ENCODE measurements at regions not wholly inside any gene's neighbourhood (a gene's known extent, or its start where the extent isn't known, plus 50 kb on each side); places are given as distances from the start of the nearest gene placed in this dataset.
A peak's percentile ranks its signal among the peaks of the same experiment; 100 is the strongest.

- DNase-seq, result no peak
- Histone ChIP-seq H3K18ac (ENCODE audit: low read length) (no peak overlapping the region), H2BK120ac (ENCODE audit: insufficient read depth, low read length, poor library complexity) (no peak overlapping the region), H3K9me3 (ENCODE audit: insufficient read depth, low read depth, low read length) (no peaks in the 10 kb centered on the region), H3K4me2 (ENCODE audit: low read length) (no peak overlapping the region), H2BK5ac (ENCODE audit: low read depth, low read length, poor library complexity) (no peak overlapping the region), H3K9ac (ENCODE audit: low read length) (no peak overlapping the region), H3K4me3 (ENCODE audit: low read depth, low read length) (no peak overlapping the region), H3K36me3 (ENCODE audit: control insufficient read depth in 1 of 2, insufficient read depth in 2 of 2, low read length in 2 of 2) (no peaks in the 10 kb centered on the region), H3K14ac (ENCODE audit: low read length) (no peak overlapping the region), H2AK5ac (ENCODE audit: low read length) (no peak overlapping the region), H3K79me2 (ENCODE audit: control insufficient read depth, insufficient read depth, low read length, poor library complexity) (peaks cover 6% of the 10 kb centered on the region), H2BK12ac (ENCODE audit: low read length) (no peak overlapping the region), H4K12ac (ENCODE audit: low read depth, low read length) (no peak overlapping the region), H4K8ac (ENCODE audit: low read depth, low read length) (no peak overlapping the region), H3K23ac (ENCODE audit: low read length) (no peak overlapping the region), H4K91ac (ENCODE audit: low read depth, low read length) (no peak overlapping the region), H3K27ac (ENCODE audit: low read depth, low read length) (no peak overlapping the region), H2AFZ (ENCODE audit: insufficient read depth, low read length, poor library complexity) (no peak overlapping the region), H3K79me1 (ENCODE audit: low read length) (peaks cover 7% of the 10 kb centered on the region), H3K27me3 (ENCODE audit: insufficient read depth, low read length) (no peaks in the 10 kb centered on the region), H3K4ac (ENCODE audit: low read depth, low read length) (no peak overlapping the region), H3K4me1 (ENCODE audit: control insufficient read depth in 1 of 2, insufficient read depth in 2 of 2, low read length in 2 of 2) (peaks cover 6 to 9% of the 10 kb centered on the region in 2 experiments)
- no CpG with 5 or more reads among the region's 4 CpGs for WGBS (ENCODE audit: extremely low coverage, insufficient coverage, insufficient read length)
Observed at GRCh38 chr16:79772048-79772447, 171.5 kb upstream of the MAF start.

- peaks cover 7% of the 10 kb centered on the region for H3K79me1 ChIP-seq (ENCODE audit: low read length)
- peak; percentile 89 for DNase-seq
- peak overlapping the region; percentile 95 for H4K12ac ChIP-seq (ENCODE audit: low read depth, low read length)
- no peaks in the 10 kb centered on the region for H3K27me3 ChIP-seq (ENCODE audit: insufficient read depth, low read length)
- peaks cover 6% of the 10 kb centered on the region for H3K79me2 ChIP-seq (ENCODE audit: control insufficient read depth, insufficient read depth, low read length, poor library complexity)
- no peak overlapping the region for H3K23ac ChIP-seq (ENCODE audit: low read length)
- peak overlapping the region; percentile 62 for H2BK120ac ChIP-seq (ENCODE audit: insufficient read depth, low read length, poor library complexity)
- peak overlapping the region; percentile 87 for H3K14ac ChIP-seq (ENCODE audit: low read length)
- H3K4me3 ChIP-seq (ENCODE audit: low read depth, low read length), result peak overlapping the region; percentile 75
- no peak overlapping the region for H2AK5ac ChIP-seq (ENCODE audit: low read length)
- peak overlapping the region; percentile 84 for H2AFZ ChIP-seq (ENCODE audit: insufficient read depth, low read length, poor library complexity)
- peak overlapping the region; percentile 34 for H2BK5ac ChIP-seq (ENCODE audit: low read depth, low read length, poor library complexity)
- H3K4ac ChIP-seq (ENCODE audit: low read depth, low read length), result peak overlapping the region; percentile 68
- no peaks in the 10 kb centered on the region for H3K36me3 ChIP-seq (ENCODE audit: control insufficient read depth in 1 of 2, insufficient read depth in 2 of 2, low read length in 2 of 2)
- peak overlapping the region; percentile 91 for H4K8ac ChIP-seq (ENCODE audit: low read depth, low read length)
- H3K9me3 ChIP-seq (ENCODE audit: insufficient read depth, low read depth, low read length), result no peaks in the 10 kb centered on the region
- H3K18ac ChIP-seq (ENCODE audit: low read length), result peak overlapping the region; percentile 96
- peak overlapping the region; percentile 84 for H4K91ac ChIP-seq (ENCODE audit: low read depth, low read length)
- peak overlapping the region; percentile 86 for H3K4me2 ChIP-seq (ENCODE audit: low read length)
- H3K27ac ChIP-seq (ENCODE audit: low read depth, low read length), result peak overlapping the region; percentile 32
- WGBS (ENCODE audit: extremely low coverage, insufficient coverage, insufficient read length), result no CpG with 5 or more reads among the region's 59 CpGs
- peak overlapping the region; percentile 37 for H2BK12ac ChIP-seq (ENCODE audit: low read length)
- peak overlapping the region; percentile 75 for H3K9ac ChIP-seq (ENCODE audit: low read length)
- peaks cover 0 to 3% of the 10 kb centered on the region in 2 experiments for H3K4me1 ChIP-seq (ENCODE audit: control insufficient read depth in 1 of 2, insufficient read depth in 2 of 2, low read length in 2 of 2)
Observed at GRCh38 chr16:79770244-79771064, 169.9 kb upstream of the MAF start.

GRCh38 chr16:79769928-79770243 lies 169.3 kb upstream of the MAF start:
- Histone ChIP-seq H3K4me2 (ENCODE audit: low read length) (peak overlapping the region; percentile 61), H2AK5ac (ENCODE audit: low read length) (no peak overlapping the region), H3K27me3 (ENCODE audit: insufficient read depth, low read length) (no peaks in the 10 kb centered on the region), H2BK120ac (ENCODE audit: insufficient read depth, low read length, poor library complexity) (peak overlapping the region; percentile 62), H2BK12ac (ENCODE audit: low read length) (peak overlapping the region; percentile 37), H3K9ac (ENCODE audit: low read length) (peak overlapping the region; percentile 28), H3K18ac (ENCODE audit: low read length) (peak overlapping the region; percentile 96), H2AFZ (ENCODE audit: insufficient read depth, low read length, poor library complexity) (peak overlapping the region; percentile 84), H4K12ac (ENCODE audit: low read depth, low read length) (peak overlapping the region; percentile 95), H3K23ac (ENCODE audit: low read length) (no peak overlapping the region), H3K79me1 (ENCODE audit: low read length) (peaks cover 7% of the 10 kb centered on the region), H4K8ac (ENCODE audit: low read depth, low read length) (peak overlapping the region; percentile 91), H3K4me1 (ENCODE audit: control insufficient read depth in 1 of 2, insufficient read depth in 2 of 2, low read length in 2 of 2) (peaks cover 0 to 3% of the 10 kb centered on the region in 2 experiments), H3K27ac (ENCODE audit: low read depth, low read length) (no peak overlapping the region), H4K91ac (ENCODE audit: low read depth, low read length) (peak overlapping the region; percentile 84), H3K4ac (ENCODE audit: low read depth, low read length) (peak overlapping the region; percentile 68), H3K79me2 (ENCODE audit: control insufficient read depth, insufficient read depth, low read length, poor library complexity) (peaks cover 6% of the 10 kb centered on the region), H2BK5ac (ENCODE audit: low read depth, low read length, poor library complexity) (peak overlapping the region; percentile 34), H3K14ac (ENCODE audit: low read length) (peak overlapping the region; percentile 87), H3K36me3 (ENCODE audit: control insufficient read depth in 1 of 2, insufficient read depth in 2 of 2, low read length in 2 of 2) (no peaks in the 10 kb centered on the region), H3K9me3 (ENCODE audit: insufficient read depth, low read depth, low read length) (no peaks in the 10 kb centered on the region), H3K4me3 (ENCODE audit: low read depth, low read length) (peak overlapping the region; percentile 75)
- no CpG with 5 or more reads among the region's 6 CpGs for WGBS (ENCODE audit: extremely low coverage, insufficient coverage, insufficient read length)
- DNase-seq, result no peak

GRCh38 chr16:79769270-79769927 lies 168.9 kb upstream of the MAF start:
- Histone ChIP-seq H3K4ac (ENCODE audit: low read depth, low read length) (no peak overlapping the region), H3K18ac (ENCODE audit: low read length) (no peak overlapping the region), H3K9me3 (ENCODE audit: insufficient read depth, low read depth, low read length) (no peaks in the 10 kb centered on the region), H3K79me2 (ENCODE audit: control insufficient read depth, insufficient read depth, low read length, poor library complexity) (peaks cover 6% of the 10 kb centered on the region), H4K91ac (ENCODE audit: low read depth, low read length) (no peak overlapping the region), H2BK120ac (ENCODE audit: insufficient read depth, low read length, poor library complexity) (no peak overlapping the region), H2BK12ac (ENCODE audit: low read length) (no peak overlapping the region), H3K4me2 (ENCODE audit: low read length) (no peak overlapping the region), H3K4me1 (ENCODE audit: control insufficient read depth in 1 of 2, insufficient read depth in 2 of 2, low read length in 2 of 2) (peaks cover 0 to 3% of the 10 kb centered on the region in 2 experiments), H4K8ac (ENCODE audit: low read depth, low read length) (no peak overlapping the region), H2BK5ac (ENCODE audit: low read depth, low read length, poor library complexity) (no peak overlapping the region), H3K14ac (ENCODE audit: low read length) (no peak overlapping the region), H3K4me3 (ENCODE audit: low read depth, low read length) (no peak overlapping the region), H4K12ac (ENCODE audit: low read depth, low read length) (no peak overlapping the region), H3K27me3 (ENCODE audit: insufficient read depth, low read length) (no peaks in the 10 kb centered on the region), H3K23ac (ENCODE audit: low read length) (no peak overlapping the region), H3K27ac (ENCODE audit: low read depth, low read length) (no peak overlapping the region), H3K36me3 (ENCODE audit: control insufficient read depth in 1 of 2, insufficient read depth in 2 of 2, low read length in 2 of 2) (no peaks in the 10 kb centered on the region), H3K9ac (ENCODE audit: low read length) (no peak overlapping the region), H3K79me1 (ENCODE audit: low read length) (peaks cover 7% of the 10 kb centered on the region), H2AK5ac (ENCODE audit: low read length) (no peak overlapping the region), H2AFZ (ENCODE audit: insufficient read depth, low read length, poor library complexity) (no peak overlapping the region)
- DNase-seq, result no peak
- WGBS (ENCODE audit: extremely low coverage, insufficient coverage, insufficient read length), result no CpG with 5 or more reads among the region's 4 CpGs

Data from trophoblast cell (in vitro differentiated cells and primary cell).